Heart left ventricle (tissue), 16 donors: ENCODE measurements at regions not wholly inside any gene's neighbourhood (a gene's known extent, or its start where the extent isn't known, plus 50 kb on each side); places are given as distances from the start of the nearest gene placed in this dataset.
"Not testable (repeated sequence)": the region's sequence is repeated elsewhere in the genome, so short reads cannot be mapped to it uniquely, and the experiment has no call there.

Source experiments
- ATAC-seq, 4 donors: fragments of 200-7000 bp; cut with Tn5 transposase; one replicate each; pipeline ENCODE4 v1.9.1; 2020 to 2022; ENCODE audit warnings: moderate library complexity in 4 of 4, mild to moderate bottlenecking in 3 of 4, moderate number of reproducible peaks in 1 of 4
- DNase-seq, 5 donors: peaks; one replicate each; pipeline ENCODE4 v3.0.0-alpha.2; 2020
- H3K27ac ChIP-seq, 12 donors: fragments of 200-600 bp; sonication (generic) in 4 of 12; one replicate each; pipeline versions ENCODE4 v1.5.0 to v1.8.0; 2016 to 2022; ENCODE audit warnings: mild to moderate bottlenecking in 2 of 12
- H3K27me3 ChIP-seq, 9 donors: fragments of 200-600 bp; sonication (generic) in 2 of 9; one replicate each; pipeline versions ENCODE4 v1.5.1 to v1.8.0; 2016 to 2022; ENCODE audit warnings: mild to moderate bottlenecking in 3 of 9
- H3K36me3 ChIP-seq, 9 donors: fragments of 200-600 bp; sonication (generic) in 2 of 9; one replicate each; pipeline versions ENCODE4 v1.5.0 to v1.8.0; 2018 to 2022; ENCODE audit warnings: mild to moderate bottlenecking in 2 of 9
- H3K4me1 ChIP-seq, 12 donors: fragments of 200-600 bp; sonication (generic) in 4 of 12; one replicate each; pipeline versions ENCODE4 v1.5.0 to v1.8.0; 2016 to 2022; ENCODE audit warnings: mild to moderate bottlenecking in 3 of 12
- H3K4me3 ChIP-seq, 12 donors: fragments of 200-600 bp; sonication (generic) in 4 of 12; one replicate each; pipeline versions ENCODE4 v1.5.0 to v1.8.0; 2017 to 2022; ENCODE audit warnings: mild to moderate bottlenecking in 9 of 12, moderate library complexity in 4 of 12
- H3K9me3 ChIP-seq, 12 donors: fragments of 200-600 bp; sonication (generic) in 4 of 12; one replicate each; pipeline versions ENCODE4 v1.5.0 to v1.8.0; 2016 to 2022; ENCODE audit warnings: mild to moderate bottlenecking in 1 of 12
- CTCF ChIP-seq, 12 donors: fragments of 200-600 bp; sonication (generic) in 4 of 12; IDR thresholded peaks; one replicate each; pipeline versions ENCODE4 v1.5.0 to v1.8.0; 2018 to 2022; ENCODE audit warnings: antibody characterized with exemption in 12 of 12, mild to moderate bottlenecking in 5 of 12
- POLR2A ChIP-seq, 2 donors: fragments of 450-650 bp; IDR thresholded peaks; one replicate each; pipeline ENCODE4 v1.6.1; 2017; ENCODE audit warnings: antibody characterized with exemption in 2 of 2, mild to moderate bottlenecking in 2 of 2, moderate library complexity in 2 of 2
- WGBS, 4 donors: extraction: QIAGEN DNeasy Blood & Tissue Kit in 2 of 4; methylation state at CpG; one replicate each; pipeline versions ENCODE4 v1.1.5 to v1.1.7; 2013 to 2018; 5-methylcytosine and 5-hydroxymethylcytosine counted together
- intact Hi-C, 10 donors: fragments of 100-400 bp; cut with DNase I; formaldehyde crosslinking; loops; one replicate each; pipeline versions ENCODE4 v1.11.1 to v1.14.2; 2022
- donor health status: ischemic (EF 13 %, LVEDD 7.1; RV severe dilation, severe dysfunction).
- donor health status: healthy with polysubstance abuse.
- donor health status: DM: no; HTN: yes; CAD: no.
- donor health status: DM: no; HTN: no; CAD: no.
- donor health status: ischemic (EF 25% LVEDD 6.9; RV normal size, moderate dysfunction).
- donor health status: ischemic (EF 25% LVEDD 5.7; RV mildly dilated, moderate dysfunction).
- donor health status: healthy.
- donor health status: DM: yes; HTN: yes; CAD: no.
- donor health status: ischemic (EF 35%, LVEDD 5.7; RV mildly dilated, moderate dysfunction).
- donor health status: nonischemic (EF 11% LVEDD 7.7; RV severe dilation, severe dysfunction).
- donor health status: DM: yes; HTN: yes; CAD: no.
- donor health status: PGD.
- donor health status: ischemic (EF 29% LVEDD 5.4; RV normal size, mild dysfunction).
- donor health status: nonischemic (EF 23%, LVEDD 6.1; RV moderate dilation, normal function).

- no peak overlapping the region for H3K4me3 ChIP-seq
- H3K27me3 ChIP-seq, result no peaks in the 10 kb centered on the region
- no peak for ATAC-seq
- H3K27ac ChIP-seq, result no peak overlapping the region
- WGBS, 4 donors, result 73 to 92% (median 87%) methylated on average over 3 to 4 of the region's 4 CpGs
- H3K4me1 ChIP-seq, result peaks cover 0 to 7% (median 0%) of the 10 kb centered on the region in 12 donors
- H3K9me3 ChIP-seq, result no peaks in the 10 kb centered on the region
- H3K36me3 ChIP-seq, result no peaks in the 10 kb centered on the region
- DNase-seq, result no peak
- intact Hi-C loops, result loop anchor here in 3 of 10 donors (10.0 kb wide), 3 partner anchors 196 to 1116 kb away; no protein-coding TSS in a partner anchor
- no peak for TF ChIP-seq CTCF (IDR thresholded peaks at IDR 0.05)
- no peak for TF ChIP-seq POLR2A (IDR thresholded peaks at IDR 0.05)
Measured at GRCh38 chr2:16750175-16750924, 84.7 kb upstream of the CYRIA start.

DNA sequence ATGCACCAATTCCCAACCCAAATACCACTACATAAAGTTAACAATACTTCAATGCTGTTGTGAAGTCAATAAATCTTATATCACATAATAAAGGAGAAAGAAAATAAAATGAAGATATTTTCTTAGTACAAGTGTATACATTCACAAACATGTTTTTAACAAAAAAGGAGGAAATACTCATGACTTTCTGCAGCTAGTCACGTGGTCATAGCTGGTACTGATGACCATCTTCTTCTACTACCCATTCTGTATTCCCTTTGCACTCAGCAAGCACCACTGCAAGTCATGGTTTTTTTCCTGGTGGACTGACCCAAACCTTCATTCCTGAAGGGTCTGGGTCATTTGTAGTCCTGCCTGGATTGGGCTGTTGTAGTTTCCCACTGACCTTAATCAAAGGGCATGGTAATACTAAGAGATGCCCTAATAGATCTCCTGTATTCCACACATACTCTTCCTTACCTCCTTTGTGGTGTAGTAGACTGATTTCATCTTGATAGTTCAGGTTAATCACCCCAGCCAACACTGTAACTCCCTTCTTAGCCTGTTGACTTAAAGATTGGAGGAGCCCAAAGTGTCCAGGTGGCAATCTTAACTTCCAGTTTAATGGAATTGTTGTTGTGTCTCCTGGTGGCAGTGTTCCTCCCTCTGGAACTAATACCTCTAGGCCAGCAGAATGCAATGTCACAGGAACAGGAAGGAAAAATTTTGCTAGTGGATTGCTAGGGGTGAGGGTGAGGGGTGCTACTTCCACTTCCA, 83.1 kb upstream of the CYRIA start:
- H3K27ac ChIP-seq, H3K4me3 ChIP-seq, H3K4me1 ChIP-seq, H3K9me3 ChIP-seq, H3K27me3 ChIP-seq, ATAC-seq, H3K36me3 ChIP-seq, DNase-seq: not testable (repeated sequence)
- 75 to 85% (median 82%) methylated on average over 1 of the region's 1 CpG for WGBS, 4 donors
- intact Hi-C loops, result loop anchor here in 1 of 10 donors (10.0 kb wide), 1 partner anchor 814 kb away; no protein-coding TSS in a partner anchor

DNA sequence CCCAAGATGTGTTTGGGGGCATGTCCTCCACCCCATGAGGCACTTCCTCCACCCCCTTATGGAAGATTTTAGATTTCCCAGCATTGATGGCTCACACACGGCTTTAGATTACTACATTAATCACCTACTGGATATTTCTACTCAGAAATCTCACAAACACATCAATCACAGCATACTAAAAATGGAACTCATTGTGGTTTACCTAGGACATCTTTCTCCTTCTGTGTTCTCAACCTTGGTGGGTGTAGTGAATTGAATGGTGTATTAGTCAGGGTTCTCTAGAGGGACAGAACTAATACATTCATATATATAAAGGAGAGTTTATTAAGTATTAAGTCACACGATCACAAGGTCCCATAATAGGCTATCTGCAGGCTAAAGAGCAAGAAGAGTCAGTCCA, 82.1 kb upstream of the CYRIA start:
- TF ChIP-seq CTCF (IDR thresholded peaks at IDR 0.05) (no peak), POLR2A (IDR thresholded peaks at IDR 0.05) (no peak)
- Histone ChIP-seq H3K27ac (no peak overlapping the region), H3K36me3 (no peaks in the 10 kb centered on the region), H3K27me3 (no peaks in the 10 kb centered on the region), H3K9me3 (no peaks in the 10 kb centered on the region), H3K4me3 (no peak overlapping the region), H3K4me1 (no peaks in the 10 kb centered on the region)
- WGBS, 4 donors, result 88 to 95% (median 93%) methylated on average over 2 of the region's 2 CpGs
- ATAC-seq (no peak), DNase-seq (no peak)
- intact Hi-C loops, result loop anchor here in 1 of 10 donors (10.0 kb wide), 1 partner anchor 813 kb away; no protein-coding TSS in a partner anchor

- no peaks in the 10 kb centered on the region for H3K4me1 ChIP-seq
- H3K9me3 ChIP-seq, result no peaks in the 10 kb centered on the region
- H3K36me3 ChIP-seq, result no peaks in the 10 kb centered on the region
- no peaks in the 10 kb centered on the region for H3K27me3 ChIP-seq
- H3K27ac ChIP-seq, result no peak overlapping the region
- ATAC-seq (no peak), DNase-seq (no peak)
- TF ChIP-seq POLR2A (IDR thresholded peaks at IDR 0.05) (no peak), CTCF (IDR thresholded peaks at IDR 0.05) (no peak)
- intact Hi-C loops, result loop anchor here in 1 of 10 donors (10.0 kb wide), 1 partner anchor 812 kb away; no protein-coding TSS in a partner anchor
- H3K4me3 ChIP-seq, result no peak overlapping the region
- 89 to 95% (median 90%) methylated on average over 5 of the region's 5 CpGs for WGBS, 4 donors
Measured at GRCh38 chr2:16747257-16747656, 81.6 kb upstream of the CYRIA start.
